Cardiac septum (tissue), 1 donor: ENCODE measurements at regions not wholly inside any gene's neighbourhood (a gene's known extent, or its start where the extent isn't known, plus 50 kb on each side); places are given as distances from the start of the nearest gene placed in this dataset.

Experiments
- DNase-seq: peaks from one replicate; pipeline ENCODE4 v3.0.0-alpha.2; 2020; ENCODE audit warnings: low spot score
- intact Hi-C: fragments of 100-400 bp; cut with DNase I; formaldehyde crosslinking; loops from one replicate; pipeline ENCODE4 v1.14.0; 2022
- donor health status: DM: no; HTN: no; CAD: no.

GRCh38 chr9:22265534-22265933 is 181.1 kb upstream of the DMRTA1 start:
- DNase-seq = no peak
- intact Hi-C loops = no loop called here

- DNase-seq = no peak
- intact Hi-C loops = no loop called here
Observed at GRCh38 chr9:22274477-22274876, 172.1 kb upstream of the DMRTA1 start.

GRCh38 chr9:22278426-22278825 is 168.2 kb upstream of the DMRTA1 start:
- intact Hi-C loops = no loop called here
- no peak for DNase-seq

GRCh38 chr9:22279636-22280035 is 167.0 kb upstream of the DMRTA1 start:
- no peak for DNase-seq
- intact Hi-C loops = no loop called here

- intact Hi-C loops = no loop called here
- DNase-seq = no peak
Observed at GRCh38 chr9:22285066-22285465, 161.6 kb upstream of the DMRTA1 start.

- intact Hi-C loops = no loop called here
- no peak for DNase-seq
Observed at GRCh38 chr9:22286661-22287060, 160.0 kb upstream of the DMRTA1 start.

- DNase-seq = no peak
- intact Hi-C loops = no loop called here
Observed at GRCh38 chr9:22288661-22289060, 158.0 kb upstream of the DMRTA1 start.

GRCh38 chr9:22307013-22307711 is 139.5 kb upstream of the DMRTA1 start:
- no peak for DNase-seq

GRCh38 chr9:22308177-22308576 is 138.4 kb upstream of the DMRTA1 start:
- intact Hi-C loops = no loop called here
- DNase-seq = no peak

More at GRCh38 chr9:22307013-22307711, 139.5 kb upstream of the DMRTA1 start:
- intact Hi-C loops = loop anchor here (2.0 kb wide), 1 partner anchor 144 kb away; no protein-coding TSS in a partner anchor

- intact Hi-C loops = no loop called here
- DNase-seq = no peak
Observed at GRCh38 chr9:22316645-22317044, 130.0 kb upstream of the DMRTA1 start.

GRCh38 chr9:22331533-22331932 is 115.1 kb upstream of the DMRTA1 start:
- intact Hi-C loops = no loop called here

GRCh38 chr9:22332202-22332601 is 114.4 kb upstream of the DMRTA1 start:
- intact Hi-C loops = no loop called here
- DNase-seq = no peak

More at GRCh38 chr9:22331533-22331932, 115.1 kb upstream of the DMRTA1 start:
- no peak for DNase-seq

GRCh38 chr9:22337261-22337660 is 109.4 kb upstream of the DMRTA1 start:
- intact Hi-C loops = no loop called here
- DNase-seq = no peak

GRCh38 chr9:22342491-22343217 is 104.0 kb upstream of the DMRTA1 start:
- DNase-seq = no peak
- intact Hi-C loops = no loop called here

GRCh38 chr9:22343218-22343611 is 103.4 kb upstream of the DMRTA1 start:
- intact Hi-C loops = no loop called here
- no peak for DNase-seq

- intact Hi-C loops = no loop called here
- DNase-seq = no peak
Observed at GRCh38 chr9:22354699-22355384, 91.8 kb upstream of the DMRTA1 start.

GRCh38 chr9:22356985-22357384 is 89.6 kb upstream of the DMRTA1 start:
- intact Hi-C loops = no loop called here
- no peak for DNase-seq

GRCh38 chr9:22363421-22363887 is 83.2 kb upstream of the DMRTA1 start:
- DNase-seq = no peak
- intact Hi-C loops = no loop called here

GRCh38 chr9:22373636-22374035 is 73.0 kb upstream of the DMRTA1 start:
- intact Hi-C loops = no loop called here
- no peak for DNase-seq

GRCh38 chr9:22374051-22374450 is 72.6 kb upstream of the DMRTA1 start:
- intact Hi-C loops = no loop called here
- DNase-seq = no peak

- intact Hi-C loops = no loop called here
- DNase-seq = no peak
Observed at GRCh38 chr9:22379272-22379671, 67.4 kb upstream of the DMRTA1 start.
